ENCODE measurements at regions not wholly inside any gene's neighbourhood (a gene's known extent, or its start where the extent isn't known, plus 50 kb on each side); places are given as distances from the start of the nearest gene placed in this dataset.

DNA sequence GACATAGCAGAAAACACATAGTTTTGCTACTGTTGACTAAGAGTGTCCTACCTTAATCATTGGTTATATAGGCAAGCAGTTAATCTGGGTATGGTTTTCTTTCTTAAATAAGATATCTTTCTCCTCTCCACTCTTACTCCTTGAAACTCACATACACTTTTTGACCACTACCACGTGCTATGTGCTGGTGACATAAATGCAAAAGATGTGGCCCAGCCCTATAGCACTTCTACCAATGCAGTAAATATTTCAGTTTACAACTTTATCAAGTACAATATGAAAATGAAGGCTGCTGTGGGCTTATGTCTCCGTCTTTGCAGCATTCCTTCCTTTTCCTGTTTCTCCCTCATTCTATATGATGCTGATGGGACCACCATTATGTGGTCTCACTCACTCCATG, 410.2 kb upstream of the CFAP20DC start:
- TF ChIP-seq CTCF (IDR thresholded peaks at IDR 0.05): no peak
- no peaks in the 10 kb centered on the region for H3K27me3 ChIP-seq (replicated peaks; ENCODE audit: insufficient read depth)
- H3K9me3 ChIP-seq: no peaks in the 10 kb centered on the region
- H3K4me1 ChIP-seq (ENCODE audit: control insufficient read depth in 1 of 2, low read depth in 2 of 2): no peaks in the 10 kb centered on the region
- ATAC-seq (ENCODE audit: insufficient number of reproducible peaks, low FRiP score, low read depth) (no peak), DNase-seq (ENCODE audit: low spot score) (no peak)
- H3K36me3 ChIP-seq: no peaks in the 10 kb centered on the region
- H3K4me3 ChIP-seq: no peak overlapping the region
- no peak overlapping the region for H3K27ac ChIP-seq

GRCh38 chr3:59456852-59457485, 407.1 kb upstream of the CFAP20DC start:
- Histone ChIP-seq H3K4me3 (no peak overlapping the region), H3K4me1 (ENCODE audit: control insufficient read depth in 1 of 2, low read depth in 2 of 2) (no peaks in the 10 kb centered on the region), H3K27ac (no peak overlapping the region), H3K9me3 (no peaks in the 10 kb centered on the region), H3K27me3 (replicated peaks; ENCODE audit: insufficient read depth) (no peaks in the 10 kb centered on the region), H3K36me3 (no peaks in the 10 kb centered on the region)
- ATAC-seq (ENCODE audit: insufficient number of reproducible peaks, low FRiP score, low read depth): no peak
- no peak for TF ChIP-seq CTCF (IDR thresholded peaks at IDR 0.05)
- DNase-seq (ENCODE audit: low spot score): no peak

- ATAC-seq (ENCODE audit: insufficient number of reproducible peaks, low FRiP score, low read depth): no peak
- H3K4me1 ChIP-seq (ENCODE audit: control insufficient read depth in 1 of 2, low read depth in 2 of 2): no peaks in the 10 kb centered on the region
- no peak overlapping the region for H3K27ac ChIP-seq
- no peaks in the 10 kb centered on the region for H3K27me3 ChIP-seq (replicated peaks; ENCODE audit: insufficient read depth)
- H3K9me3 ChIP-seq: no peaks in the 10 kb centered on the region
- DNase-seq (ENCODE audit: low spot score): no peak
- no peak overlapping the region for H3K4me3 ChIP-seq
- no peak for TF ChIP-seq CTCF (IDR thresholded peaks at IDR 0.05)
- no peaks in the 10 kb centered on the region for H3K36me3 ChIP-seq
Measured at GRCh38 chr3:59451800-59452746, 402.2 kb upstream of the CFAP20DC start.

DNA sequence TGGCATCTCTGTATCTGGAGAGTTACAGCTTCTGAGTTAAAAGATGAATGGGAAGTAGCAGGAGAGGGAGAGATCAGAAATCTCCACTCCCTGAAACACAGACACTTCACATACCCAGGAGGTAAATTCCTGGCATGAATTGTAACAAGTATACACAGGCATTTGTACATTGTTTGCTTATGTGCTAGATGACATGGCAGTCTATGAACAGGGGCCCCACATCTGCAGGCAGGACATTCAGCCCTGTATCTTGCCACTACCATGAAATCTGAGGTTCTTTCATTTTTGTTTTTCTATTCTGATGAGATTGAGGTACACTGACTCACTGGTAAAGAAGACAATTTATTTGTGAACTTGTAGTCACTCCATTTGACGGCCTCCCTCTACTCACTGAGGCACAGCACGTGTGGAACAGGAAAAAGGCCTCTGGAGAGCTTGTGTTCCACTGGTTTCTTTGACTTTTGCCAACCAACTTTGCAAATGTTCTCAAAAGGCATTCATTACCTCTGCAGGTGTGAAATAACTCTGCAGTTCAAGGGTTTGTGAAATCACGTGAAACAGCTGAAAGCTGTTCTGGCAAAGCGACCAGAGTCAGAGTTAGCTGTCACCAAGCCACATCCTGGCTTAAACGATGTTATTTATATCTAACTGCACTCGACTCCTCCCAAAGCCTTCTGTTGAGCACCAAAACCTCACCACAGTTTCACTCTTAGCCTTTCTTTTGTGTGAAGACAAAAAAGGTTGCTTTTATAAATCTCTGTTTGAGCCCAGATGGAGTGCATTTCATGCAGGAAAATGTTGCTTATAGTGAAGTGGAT, 401.3 kb upstream of the CFAP20DC start:
- no peak for TF ChIP-seq CTCF (IDR thresholded peaks at IDR 0.05)
- Histone ChIP-seq H3K27ac (no peak overlapping the region), H3K4me1 (ENCODE audit: control insufficient read depth in 1 of 2, low read depth in 2 of 2) (no peaks in the 10 kb centered on the region), H3K36me3 (no peaks in the 10 kb centered on the region), H3K27me3 (replicated peaks; ENCODE audit: insufficient read depth) (no peaks in the 10 kb centered on the region), H3K4me3 (no peak overlapping the region), H3K9me3 (no peaks in the 10 kb centered on the region)
- DNase-seq (ENCODE audit: low spot score) (no peak), ATAC-seq (ENCODE audit: insufficient number of reproducible peaks, low FRiP score, low read depth) (no peak)

DNA sequence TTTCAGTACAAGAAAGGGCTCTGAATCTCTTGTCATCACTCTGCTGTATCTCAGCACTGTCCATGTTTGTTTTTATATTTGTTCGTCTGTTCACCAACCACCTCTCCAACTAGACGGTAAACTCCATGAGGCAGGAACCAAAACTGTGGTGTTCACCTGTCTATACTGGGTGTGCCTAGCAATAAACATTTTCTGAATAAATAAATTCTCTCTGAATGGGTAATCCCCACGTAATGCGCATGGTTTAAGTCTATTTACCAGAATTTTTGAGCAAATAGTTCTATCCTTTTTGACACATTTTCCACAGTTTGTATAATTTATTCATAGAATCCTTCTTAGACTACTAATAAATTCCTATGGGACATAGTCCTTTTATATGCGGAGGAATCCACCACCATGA, 400.6 kb upstream of the CFAP20DC start:
- H3K36me3 ChIP-seq: no peaks in the 10 kb centered on the region
- no peak for ATAC-seq (ENCODE audit: insufficient number of reproducible peaks, low FRiP score, low read depth)
- H3K27me3 ChIP-seq (replicated peaks; ENCODE audit: insufficient read depth): no peaks in the 10 kb centered on the region
- no peak for DNase-seq (ENCODE audit: low spot score)
- no peak for TF ChIP-seq CTCF (IDR thresholded peaks at IDR 0.05)
- no peaks in the 10 kb centered on the region for H3K4me1 ChIP-seq (ENCODE audit: control insufficient read depth in 1 of 2, low read depth in 2 of 2)
- no peaks in the 10 kb centered on the region for H3K9me3 ChIP-seq
- no peak overlapping the region for H3K27ac ChIP-seq
- H3K4me3 ChIP-seq: no peak overlapping the region
